Endothelial cell of umbilical vein (primary cell): ENCODE measurements at regions not wholly inside any gene's neighbourhood (a gene's known extent, or its start where the extent isn't known, plus 50 kb on each side); places are given as distances from the start of the nearest gene placed in this dataset.

Experiments
- BruUV-seq: library from RNA; stranded (reverse); fragments of 400-500 nt; replicated peaks from 2 replicates; lab custom pipeline; 2021; lab: Mats Ljungman, UMichigan
- CTCF ChIA-PET: fragments of 300-600, 350-600 bp; sonication (Branson Sonifier 250); formaldehyde crosslinking; loops from one replicate; lab custom pipeline; 2021; ENCODE audit warnings: antibody characterized with exemption, inconsistent platforms; lab: Charles Lee
- POLR2A ChIA-PET: fragments of 300-600, 350-600 bp; sonication (Branson Sonifier 250); formaldehyde crosslinking; loops from one replicate; lab custom pipeline; 2021; ENCODE audit warnings: antibody characterized with exemption, inconsistent platforms; lab: Charles Lee
- DNase-seq: peaks from one replicate; pipeline ENCODE4 v3.0.0-alpha.2; 2011; ENCODE audit warnings: low read depth, low spot score
- FAIRE-seq: peaks from 2 replicates; lab custom pipeline; 2011; peaks lifted over from hg19 to GRCh38; lab: Jason Lieb, UNC
- H2AFZ ChIP-seq: 2 replicates; pipeline ENCODE4 v1.6.0; 2012; ENCODE audit warnings: low read depth, low read length, control low read depth, inconsistent platforms
- H3K27ac ChIP-seq: 2 replicates; pipeline ENCODE4 v1.5.1; 2011; ENCODE audit warnings: low read depth, mild to moderate bottlenecking, control low read depth, low read length, moderate library complexity; ENCODE audit not compliant: insufficient read depth
- H3K27me3 ChIP-seq, 2 experiments: 2 replicates each; pipeline versions ENCODE4 v1.6.0 to v1.6.1; 2011; ENCODE audit warnings: low read length in 2 of 2, mixed read lengths in 1 of 2; ENCODE audit not compliant: control insufficient read depth in 2 of 2, insufficient read depth in 2 of 2
- H3K36me3 ChIP-seq, 2 experiments: 2 replicates in 1 of 2; 3 replicates in 1 of 2; pipeline ENCODE4 v1.5.1; 2011; ENCODE audit warnings: low read length in 2 of 2, mild to moderate bottlenecking in 1 of 2, moderate library complexity in 1 of 2; ENCODE audit not compliant: control insufficient read depth in 2 of 2, insufficient read depth in 2 of 2; ENCODE audit errors: extremely low read depth in 1 of 2
- H3K4me1 ChIP-seq: 3 replicates; pipeline ENCODE4 v1.5.1; 2011; ENCODE audit warnings: mild to moderate bottlenecking, low read length; ENCODE audit not compliant: control insufficient read depth, insufficient read depth; ENCODE audit errors: extremely low read depth
- H3K4me2 ChIP-seq: 2 replicates; pipeline ENCODE4 v1.6.1; 2011; ENCODE audit warnings: low read length, control low read depth, mixed read lengths; ENCODE audit not compliant: insufficient read depth
- H3K4me3 ChIP-seq, 3 experiments: fragments of 200-600 bp in 1 of 3; sonication (generic), shearing (Covaris generic) in 1 of 3; replicated peaks in 1 of 3; 2 replicates each; pipeline ENCODE4 v1.5.1; 2011 to 2016; ENCODE audit warnings: control low read depth in 3 of 3, low read length in 3 of 3, mild to moderate bottlenecking in 2 of 3, inconsistent platforms in 1 of 3, low read depth in 1 of 3, moderate library complexity in 1 of 3; ENCODE audit not compliant: insufficient read depth in 1 of 3
- H3K79me2 ChIP-seq: 2 replicates; pipeline ENCODE4 v1.6.0; 2012; ENCODE audit warnings: low read length, inconsistent platforms; ENCODE audit not compliant: control insufficient read depth, insufficient read depth
- H3K9ac ChIP-seq: replicated peaks from 2 replicates; pipeline ENCODE3; 2011; ENCODE audit warnings: low read length, control low read depth; ENCODE audit not compliant: insufficient read depth; ENCODE audit errors: extremely low read depth
- H3K9me1 ChIP-seq: replicated peaks from 3 replicates; pipeline ENCODE4 v1.6.0; 2011; ENCODE audit warnings: mild to moderate bottlenecking, low read length; ENCODE audit not compliant: control insufficient read depth, insufficient read depth; ENCODE audit errors: extremely low read depth
- H3K9me3 ChIP-seq: replicated peaks from 2 replicates; pipeline ENCODE4 v1.5.1; 2012; ENCODE audit warnings: low read length, inconsistent platforms; ENCODE audit not compliant: control insufficient read depth, insufficient read depth
- H4K20me1 ChIP-seq: replicated peaks from 2 replicates; pipeline ENCODE3; 2011; ENCODE audit warnings: mild to moderate bottlenecking, low read length; ENCODE audit not compliant: control insufficient read depth, insufficient read depth; ENCODE audit errors: extremely low read depth
- EZH2 ChIP-seq: IDR thresholded peaks from 2 replicates; pipeline ENCODE4 v1.6.1; 2012; ENCODE audit warnings: borderline replicate concordance, low read depth, mild to moderate bottlenecking, moderate library complexity, low read length, inconsistent platforms; ENCODE audit not compliant: severe bottlenecking
- FOS ChIP-seq: IDR thresholded peaks from 2 replicates; pipeline ENCODE4 v1.6.1; 2011; ENCODE audit warnings: mild to moderate bottlenecking, low read length, moderate library complexity, borderline replicate concordance; ENCODE audit not compliant: insufficient read depth
- GATA2 ChIP-seq: IDR thresholded peaks from 2 replicates; pipeline ENCODE4 v1.7.0; 2011; ENCODE audit warnings: low read depth, mild to moderate bottlenecking, moderate library complexity, mixed read lengths, low read length; ENCODE audit not compliant: insufficient read length, insufficient read depth
- JUN ChIP-seq: IDR thresholded peaks from 2 replicates; pipeline ENCODE4 v1.6.1; 2011; ENCODE audit warnings: borderline replicate concordance, low read depth; ENCODE audit not compliant: insufficient read length, insufficient read depth
- MAX ChIP-seq: IDR thresholded peaks from 2 replicates; pipeline ENCODE4 v1.6.1; 2011; ENCODE audit not compliant: insufficient read depth, insufficient read length
- MYC ChIP-seq: IDR thresholded peaks from one replicate; pipeline ENCODE4 v1.6.1; 2011; ENCODE audit warnings: mild to moderate bottlenecking, low read depth, low read length
- POLR2A ChIP-seq: IDR thresholded peaks from 2 replicates; pipeline ENCODE4 v1.6.1; 2012; ENCODE audit warnings: low read depth, mild to moderate bottlenecking, control low read depth, low read length
- POLR2AphosphoS5 ChIP-seq: IDR thresholded peaks from 2 replicates; pipeline ENCODE4 v1.6.1; 2012; ENCODE audit warnings: low read depth, mild to moderate bottlenecking, control low read depth, low read length, moderate library complexity; ENCODE audit not compliant: insufficient read depth
- dilution Hi-C: fragments of 300-500 bp; cut with MboI; formaldehyde crosslinking; loops from one replicate; pipeline ENCODE4 v1.15.0; 2019; ENCODE audit warnings: low sequenced_read_pairs; ENCODE audit not compliant: extremely low pct_ligation_motif_present
- intact Hi-C: fragments of 100-400 bp; cut with micrococcal nuclease; formaldehyde crosslinking; loops from one replicate; pipeline ENCODE4 v1.10.0; 2022
- TF ChIP-seq, protein P1 (sequence below), 2 donors: IDR thresholded peaks; 1 replicate in 1 of 2; 2 replicates in 1 of 2; pipeline ENCODE4 v1.5.1; 2011; ENCODE audit warnings: low read length in 2 of 2, mild to moderate bottlenecking in 2 of 2, moderate library complexity in 2 of 2, control low read depth in 1 of 2, inconsistent platforms in 1 of 2, low read depth in 1 of 2; ENCODE audit not compliant: insufficient read depth in 1 of 2; ENCODE audit errors: extremely low read depth in 1 of 2

- Histone ChIP-seq H4K20me1 (no peaks in the 10 kb centered on the region), H3K27me3 (no peaks in the 10 kb centered on the region), H3K9ac (no peak overlapping the region), H2AFZ (no peak overlapping the region), H3K9me1 (no peaks in the 10 kb centered on the region), H3K9me3 (no peaks in the 10 kb centered on the region), H3K4me1 (no peaks in the 10 kb centered on the region), H3K4me3 (no peak overlapping the region), H3K36me3 (no peaks in the 10 kb centered on the region), H3K79me2 (no peaks in the 10 kb centered on the region), H3K27ac (no peak overlapping the region), H3K4me2 (no peak overlapping the region)
- no TSS peak for BruUV-seq
- TF ChIP-seq POLR2A (no peak), POLR2AphosphoS5 (no peak)
- intact Hi-C loops (no loop called here), dilution Hi-C loops (no loop called here)
- FAIRE-seq (no peak), DNase-seq (no peak)
- CTCF ChIA-PET = no interaction called here
- POLR2A ChIA-PET = no interaction called here
Observed at GRCh38 chr6:97591955-97592354, 308.9 kb upstream of the MMS22L start.

DNA sequence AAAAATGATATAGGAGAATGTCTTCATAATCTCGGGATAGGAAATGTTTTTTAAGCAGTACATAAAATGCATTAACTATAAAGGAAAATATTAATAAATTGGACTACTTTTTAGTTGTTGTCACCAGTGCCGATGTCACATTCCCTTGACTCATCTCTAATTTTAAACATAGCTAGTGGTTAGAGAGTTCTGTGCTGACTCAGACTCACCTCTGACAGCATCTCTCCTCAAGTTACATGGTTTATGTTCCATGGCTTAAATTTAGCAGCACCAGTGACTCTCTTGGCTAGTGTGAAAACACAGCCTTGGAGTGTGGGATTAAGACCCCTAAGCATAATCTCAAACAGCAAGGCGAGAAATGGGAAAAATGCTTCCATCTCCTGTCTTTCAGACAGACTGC lies 311.8 kb upstream of the MMS22L start:
- Histone ChIP-seq H3K27ac (no peak overlapping the region), H4K20me1 (no peaks in the 10 kb centered on the region), H3K9me1 (no peaks in the 10 kb centered on the region), H2AFZ (no peak overlapping the region), H3K9me3 (no peaks in the 10 kb centered on the region), H3K4me3 (no peak overlapping the region), H3K79me2 (no peaks in the 10 kb centered on the region), H3K4me1 (no peaks in the 10 kb centered on the region), H3K36me3 (no peaks in the 10 kb centered on the region), H3K9ac (no peak overlapping the region), H3K27me3 (no peaks in the 10 kb centered on the region), H3K4me2 (no peak overlapping the region)
- BruUV-seq = no TSS peak
- dilution Hi-C loops = no loop called here
- no peak for FAIRE-seq
- POLR2A ChIA-PET = no interaction called here
- no peak for TF ChIP-seq EZH2
- no peak for TF ChIP-seq MAX
- TF ChIP-seq, protein P1, sequence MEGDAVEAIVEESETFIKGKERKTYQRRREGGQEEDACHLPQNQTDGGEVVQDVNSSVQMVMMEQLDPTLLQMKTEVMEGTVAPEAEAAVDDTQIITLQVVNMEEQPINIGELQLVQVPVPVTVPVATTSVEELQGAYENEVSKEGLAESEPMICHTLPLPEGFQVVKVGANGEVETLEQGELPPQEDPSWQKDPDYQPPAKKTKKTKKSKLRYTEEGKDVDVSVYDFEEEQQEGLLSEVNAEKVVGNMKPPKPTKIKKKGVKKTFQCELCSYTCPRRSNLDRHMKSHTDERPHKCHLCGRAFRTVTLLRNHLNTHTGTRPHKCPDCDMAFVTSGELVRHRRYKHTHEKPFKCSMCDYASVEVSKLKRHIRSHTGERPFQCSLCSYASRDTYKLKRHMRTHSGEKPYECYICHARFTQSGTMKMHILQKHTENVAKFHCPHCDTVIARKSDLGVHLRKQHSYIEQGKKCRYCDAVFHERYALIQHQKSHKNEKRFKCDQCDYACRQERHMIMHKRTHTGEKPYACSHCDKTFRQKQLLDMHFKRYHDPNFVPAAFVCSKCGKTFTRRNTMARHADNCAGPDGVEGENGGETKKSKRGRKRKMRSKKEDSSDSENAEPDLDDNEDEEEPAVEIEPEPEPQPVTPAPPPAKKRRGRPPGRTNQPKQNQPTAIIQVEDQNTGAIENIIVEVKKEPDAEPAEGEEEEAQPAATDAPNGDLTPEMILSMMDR (IDR thresholded peaks at IDR 0.05; ENCODE audit: extremely low read depth in 1 of 2, insufficient read depth in 1 of 2, low read depth in 1 of 2, low read length in 2 of 2) = no peak
- no peak for TF ChIP-seq FOS
- TF ChIP-seq JUN = no peak
- TF ChIP-seq GATA2 = no peak
- no peak for TF ChIP-seq MYC
- TF ChIP-seq POLR2AphosphoS5 = no peak
- TF ChIP-seq POLR2A = no peak
- DNase-seq = no peak
- CTCF ChIA-PET = no interaction called here
- intact Hi-C loops = no loop called here
